Chondrocyte (in vitro differentiated cells): ENCODE measurements at regions not wholly inside any gene's neighbourhood (a gene's known extent, or its start where the extent isn't known, plus 50 kb on each side); places are given as distances from the start of the nearest gene placed in this dataset.

Experiments used
- DNase-seq: peaks from one replicate; pipeline ENCODE4 v3.0.0; 2021; ENCODE audit warnings: mixed read lengths, low spot score
- H3K27ac Mint-ChIP-seq: one replicate; pipeline ENCODE4 v1.8.0; 2021; ENCODE audit warnings: mild to moderate bottlenecking, moderate library complexity, mixed read lengths; ENCODE audit not compliant: unreplicated experiment
- H3K27me3 Mint-ChIP-seq: 2 replicates; pipeline ENCODE4 v1.8.0; 2021; ENCODE audit warnings: low read depth, mixed read lengths
- H3K36me3 Mint-ChIP-seq: 2 replicates; pipeline ENCODE4 v1.8.0; 2021; ENCODE audit warnings: low read depth, mixed read lengths
- H3K4me1 Mint-ChIP-seq: 2 replicates; pipeline ENCODE4 v1.8.0; 2021; ENCODE audit warnings: low read depth, mild to moderate bottlenecking, mixed read lengths
- H3K4me3 Mint-ChIP-seq: one replicate; pipeline ENCODE4 v1.8.0; 2021; ENCODE audit warnings: mild to moderate bottlenecking, moderate library complexity, mixed read lengths; ENCODE audit not compliant: unreplicated experiment
- H3K9me3 Mint-ChIP-seq: 2 replicates; pipeline ENCODE4 v1.8.0; 2021; ENCODE audit warnings: low read depth, mixed read lengths
- TF ChIP-seq, protein P1 (sequence below): fragments of 200-600 bp; sonication (generic); IDR thresholded peaks from 2 replicates; pipeline ENCODE4 v1.5.0; 2021; ENCODE audit warnings: antibody characterized with exemption, mild to moderate bottlenecking, moderate library complexity

DNA sequence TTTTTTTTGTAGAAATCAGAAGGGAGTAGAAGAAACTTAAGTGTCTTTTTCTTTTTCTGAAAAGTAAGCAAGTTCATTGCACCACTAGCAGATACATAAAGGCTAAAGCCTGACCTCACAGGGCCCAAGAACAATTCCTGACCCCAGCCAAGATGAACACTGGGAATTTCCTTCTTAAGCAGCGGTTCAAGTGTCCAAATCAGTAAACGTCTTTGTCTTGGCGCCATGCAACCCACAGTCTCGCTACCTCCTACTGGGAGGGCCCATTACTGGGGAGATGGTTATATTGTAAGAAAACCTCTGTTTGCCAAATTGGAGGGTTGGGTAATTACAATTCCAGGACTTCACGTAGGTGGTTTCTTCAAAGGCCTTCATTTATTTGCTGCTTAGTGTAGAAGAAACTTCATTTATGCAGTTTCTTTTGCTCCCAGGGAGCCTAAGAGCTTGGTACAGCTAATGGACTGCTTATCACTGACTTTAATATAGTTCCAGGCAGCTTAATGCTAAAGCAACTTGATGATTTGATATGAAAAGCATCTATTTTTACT, 58.3 kb upstream of the ADRB1 start:
- H3K27me3 Mint-ChIP-seq: peaks cover 2% of the 10 kb centered on the region

DNA sequence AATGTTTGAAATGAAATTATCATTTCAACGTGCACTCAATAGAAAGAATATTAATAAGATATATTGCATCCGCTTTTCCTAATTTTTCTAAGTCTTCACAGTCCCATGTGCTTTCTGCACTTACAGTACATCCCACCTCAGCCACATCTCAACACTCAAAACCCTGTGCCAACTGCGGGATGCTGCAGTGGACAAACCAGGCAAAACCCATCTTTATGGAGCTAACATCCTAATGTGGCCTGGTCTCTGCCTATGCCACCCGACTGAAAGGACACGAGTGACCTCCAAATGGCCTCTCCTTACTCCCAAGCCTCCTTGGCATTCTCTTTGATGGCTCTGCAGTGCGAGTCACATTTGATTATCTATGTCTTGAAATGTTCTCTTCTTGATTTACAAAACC, 57.4 kb upstream of the ADRB1 start:
- Mint-ChIP-seq H3K27ac (no peak overlapping the region), H3K27me3 (peaks cover 2% of the 10 kb centered on the region), H3K9me3 (no peaks in the 10 kb centered on the region), H3K4me3 (no peak overlapping the region), H3K4me1 (no peaks in the 10 kb centered on the region), H3K36me3 (peaks cover 4% of the 10 kb centered on the region)
- TF ChIP-seq, protein P1, sequence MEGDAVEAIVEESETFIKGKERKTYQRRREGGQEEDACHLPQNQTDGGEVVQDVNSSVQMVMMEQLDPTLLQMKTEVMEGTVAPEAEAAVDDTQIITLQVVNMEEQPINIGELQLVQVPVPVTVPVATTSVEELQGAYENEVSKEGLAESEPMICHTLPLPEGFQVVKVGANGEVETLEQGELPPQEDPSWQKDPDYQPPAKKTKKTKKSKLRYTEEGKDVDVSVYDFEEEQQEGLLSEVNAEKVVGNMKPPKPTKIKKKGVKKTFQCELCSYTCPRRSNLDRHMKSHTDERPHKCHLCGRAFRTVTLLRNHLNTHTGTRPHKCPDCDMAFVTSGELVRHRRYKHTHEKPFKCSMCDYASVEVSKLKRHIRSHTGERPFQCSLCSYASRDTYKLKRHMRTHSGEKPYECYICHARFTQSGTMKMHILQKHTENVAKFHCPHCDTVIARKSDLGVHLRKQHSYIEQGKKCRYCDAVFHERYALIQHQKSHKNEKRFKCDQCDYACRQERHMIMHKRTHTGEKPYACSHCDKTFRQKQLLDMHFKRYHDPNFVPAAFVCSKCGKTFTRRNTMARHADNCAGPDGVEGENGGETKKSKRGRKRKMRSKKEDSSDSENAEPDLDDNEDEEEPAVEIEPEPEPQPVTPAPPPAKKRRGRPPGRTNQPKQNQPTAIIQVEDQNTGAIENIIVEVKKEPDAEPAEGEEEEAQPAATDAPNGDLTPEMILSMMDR: no peak
- DNase-seq: no peak

More for the DNA sequence above, 58.3 kb upstream of the ADRB1 start:
- H3K4me1 Mint-ChIP-seq: no peaks in the 10 kb centered on the region
- H3K4me3 Mint-ChIP-seq: no peak overlapping the region
- TF ChIP-seq, protein P1: no peak
- H3K36me3 Mint-ChIP-seq: peaks cover 4% of the 10 kb centered on the region
- H3K27ac Mint-ChIP-seq: no peak overlapping the region
- no peaks in the 10 kb centered on the region for H3K9me3 Mint-ChIP-seq
- DNase-seq: no peak

DNA sequence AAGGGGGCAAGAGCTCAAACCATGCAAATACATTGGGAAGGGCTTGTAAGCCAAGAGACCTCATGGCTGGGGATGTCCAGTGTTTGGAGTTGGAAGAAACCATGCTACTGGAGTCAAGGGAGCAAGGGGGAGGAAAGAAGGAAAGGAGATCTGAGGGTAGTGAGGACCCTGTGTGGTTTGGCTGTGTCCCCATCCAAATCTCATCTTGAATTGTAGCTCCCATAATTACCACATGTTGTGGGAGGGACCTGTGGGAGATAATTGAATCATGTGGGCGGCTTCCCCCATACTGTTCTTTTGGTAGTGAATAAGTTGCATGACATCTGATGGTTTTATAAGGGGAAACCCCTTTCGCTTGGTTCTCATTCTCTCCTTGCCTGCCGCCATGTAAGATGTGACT, 56.5 kb upstream of the ADRB1 start:
- no peak for DNase-seq
- H3K27me3 Mint-ChIP-seq: peaks cover 2% of the 10 kb centered on the region
- TF ChIP-seq, protein P1: no peak
- H3K9me3 Mint-ChIP-seq: no peaks in the 10 kb centered on the region
- no peak overlapping the region for H3K27ac Mint-ChIP-seq
- peaks cover 4% of the 10 kb centered on the region for H3K36me3 Mint-ChIP-seq
- H3K4me1 Mint-ChIP-seq: peaks cover 5% of the 10 kb centered on the region
- no peak overlapping the region for H3K4me3 Mint-ChIP-seq

DNA sequence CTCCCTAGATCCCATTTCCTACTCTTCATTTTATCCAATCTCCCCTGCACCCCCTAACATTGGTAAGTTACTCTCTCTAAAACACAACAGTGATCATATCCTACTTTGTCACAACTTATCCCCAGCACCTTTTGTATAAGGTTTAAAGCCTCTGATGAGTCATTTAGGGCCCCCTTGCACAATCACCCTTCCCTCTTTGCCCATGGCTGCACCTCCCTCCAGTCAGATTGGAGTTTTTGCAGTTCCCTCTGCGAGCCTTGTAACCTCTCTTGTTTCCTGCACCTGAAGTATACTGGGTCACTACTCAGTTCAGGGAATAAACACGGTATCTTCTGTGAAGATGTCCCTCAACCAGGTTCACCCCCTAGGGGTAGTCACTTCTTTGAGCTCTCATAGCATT, 55.9 kb upstream of the ADRB1 start:
- H3K4me1 Mint-ChIP-seq: peaks cover 9% of the 10 kb centered on the region
- TF ChIP-seq, protein P1: no peak

DNA sequence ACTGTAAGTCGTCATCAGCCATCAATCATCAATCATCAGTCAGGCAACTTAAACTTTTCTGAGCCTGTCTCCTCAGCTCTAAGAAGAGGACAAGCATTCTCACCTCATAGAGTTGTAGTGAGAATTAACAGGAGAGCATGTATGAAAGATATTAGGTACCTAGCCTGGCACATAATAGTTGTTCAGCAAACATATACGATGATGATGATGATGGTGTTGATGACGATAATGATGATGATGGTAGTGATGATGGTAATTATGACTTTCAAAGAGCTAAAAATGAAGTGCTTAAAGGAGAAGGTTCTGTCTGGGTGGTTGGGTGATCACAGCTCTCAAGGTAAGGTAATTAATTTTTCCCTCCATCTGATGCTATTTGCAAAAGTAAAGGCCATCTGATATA, 55.1 kb upstream of the ADRB1 start:
- DNase-seq: no peak
- Mint-ChIP-seq H3K9me3 (no peaks in the 10 kb centered on the region), H3K27me3 (peaks cover 2% of the 10 kb centered on the region), H3K4me1 (peaks cover 15% of the 10 kb centered on the region), H3K36me3 (peaks cover 4% of the 10 kb centered on the region), H3K27ac (no peak overlapping the region), H3K4me3 (no peak overlapping the region)
- TF ChIP-seq, protein P1: no peak

More for the DNA sequence above, 55.9 kb upstream of the ADRB1 start:
- Mint-ChIP-seq H3K9me3 (no peaks in the 10 kb centered on the region), H3K27me3 (peaks cover 2% of the 10 kb centered on the region), H3K4me3 (no peak overlapping the region), H3K27ac (no peak overlapping the region), H3K36me3 (peaks cover 4% of the 10 kb centered on the region)
- no peak for DNase-seq
